HG03095 (cell line): ENCODE measurements at regions not wholly inside any gene's neighbourhood (a gene's known extent, or its start where the extent isn't known, plus 50 kb on each side); places are given as distances from the start of the nearest gene placed in this dataset.
"Not testable (repeated sequence)": the region's sequence is repeated elsewhere in the genome, so short reads cannot be mapped to it uniquely, and the experiment has no call there.

Experiments
- ATAC-seq: cut with Tn5 transposase; IDR thresholded peaks from one replicate; pipeline ENCODE4 v1.9.1; 2021; ENCODE audit warnings: moderate library complexity; ENCODE audit not compliant: unreplicated experiment

- no peak for ATAC-seq
These were observed 491.7 kb upstream of the FAM174A start for GRCh38 chr5:100043475-100043874.

- no peak for ATAC-seq
These were observed 508.6 kb upstream of the FAM174A start for GRCh38 chr5:100026606-100027005.

GRCh38 chr5:100023536-100023935, 511.6 kb upstream of the FAM174A start:
- ATAC-seq: no peak

GRCh38 chr5:100017520-100018262, 517.5 kb upstream of the FAM174A start:
- ATAC-seq: no peak

- ATAC-seq: not testable (repeated sequence)
These were observed 521.9 kb upstream of the FAM174A start for GRCh38 chr5:100013305-100013704.

GRCh38 chr5:100011160-100011559, 524.0 kb upstream of the FAM174A start:
- ATAC-seq: not testable (repeated sequence)

GRCh38 chr5:100004969-100005368, 530.2 kb upstream of the FAM174A start:
- no peak for ATAC-seq

- no peak for ATAC-seq
These were observed 536.9 kb upstream of the FAM174A start for GRCh38 chr5:99998319-99998718.

GRCh38 chr5:99995407-99995806, 539.8 kb upstream of the FAM174A start:
- ATAC-seq: no peak

GRCh38 chr5:99973779-99974178, 561.4 kb upstream of the FAM174A start:
- ATAC-seq: no peak

GRCh38 chr5:99955962-99956361, 579.2 kb upstream of the FAM174A start:
- ATAC-seq: no peak

GRCh38 chr5:99955006-99955405, 580.2 kb upstream of the FAM174A start:
- no peak for ATAC-seq

- no peak for ATAC-seq
These were observed 585.1 kb upstream of the FAM174A start for GRCh38 chr5:99949969-99950524.

GRCh38 chr5:99949361-99949760, 585.8 kb upstream of the FAM174A start:
- ATAC-seq: no peak

- no peak for ATAC-seq
These were observed 586.3 kb upstream of the FAM174A start for GRCh38 chr5:99948850-99949249.

GRCh38 chr5:99945478-99946442, 589.4 kb upstream of the FAM174A start:
- no peak for ATAC-seq

- ATAC-seq: no peak
These were observed 594.6 kb upstream of the FAM174A start for GRCh38 chr5:99940540-99940939.

- no peak for ATAC-seq
These were observed 598.3 kb upstream of the FAM174A start for GRCh38 chr5:99936911-99937310.

GRCh38 chr5:99929806-99930135, 605.4 kb upstream of the FAM174A start:
- ATAC-seq: no peak

- no peak for ATAC-seq
These were observed 605.9 kb upstream of the FAM174A start for GRCh38 chr5:99929067-99929805.

- no peak for ATAC-seq
These were observed 606.7 kb upstream of the FAM174A start for GRCh38 chr5:99928490-99928889.
